BJ (cell line): ENCODE measurements at regions not wholly inside any gene's neighbourhood (a gene's known extent, or its start where the extent isn't known, plus 50 kb on each side); places are given as distances from the start of the nearest gene placed in this dataset.

Experiments
- CTCF ChIA-PET: fragments of 350-600 bp; formaldehyde crosslinking; extraction: SDS; loops from one replicate; lab custom pipeline; 2021; ENCODE audit warnings: antibody characterized with exemption, inconsistent platforms; lab: Yijun Ruan, JAX
- POLR2A ChIA-PET: fragments of 300-600 bp; sonication (Branson Sonifier 250); formaldehyde crosslinking; extraction: SDS; loops from one replicate; lab custom pipeline; 2021; ENCODE audit warnings: antibody characterized with exemption; lab: Charles Lee
- DNase-seq: peaks from one replicate; pipeline ENCODE4 v3.0.0-alpha.2; 2011; ENCODE audit warnings: low read depth
- H3K27me3 ChIP-seq: 2 replicates; pipeline ENCODE4 v1.6.0; 2011; ENCODE audit warnings: low read length; ENCODE audit not compliant: control insufficient read depth, insufficient read depth
- H3K36me3 ChIP-seq: 2 replicates; pipeline ENCODE4 v1.5.1; 2011; ENCODE audit warnings: low read length; ENCODE audit not compliant: control insufficient read depth, insufficient read depth
- H3K4me3 ChIP-seq: 2 replicates; pipeline ENCODE4 v1.5.1; 2011; ENCODE audit warnings: low read depth, mild to moderate bottlenecking, control low read depth, low read length
- CTCF ChIP-seq: IDR thresholded peaks from 2 replicates; pipeline ENCODE4 v1.5.1; 2011; ENCODE audit warnings: low read depth, mild to moderate bottlenecking, control low read depth, inconsistent platforms, low read length, moderate library complexity; ENCODE audit not compliant: insufficient read depth

GRCh38 chr2:228344531-228344930 lies 163.0 kb upstream of the SPHKAP start:
- POLR2A ChIA-PET: no interaction called here
- H3K36me3 ChIP-seq: no peaks in the 10 kb centered on the region
- DNase-seq: no peak
- no peak overlapping the region for H3K4me3 ChIP-seq
- CTCF ChIA-PET: no interaction called here
- H3K27me3 ChIP-seq: no peaks in the 10 kb centered on the region
- TF ChIP-seq CTCF: no peak

GRCh38 chr2:228339525-228339924 lies 158.0 kb upstream of the SPHKAP start:
- ChIA-PET CTCF (no interaction called here), POLR2A (no interaction called here)
- no peak for TF ChIP-seq CTCF
- DNase-seq: no peak
- Histone ChIP-seq H3K27me3 (no peaks in the 10 kb centered on the region), H3K36me3 (no peaks in the 10 kb centered on the region), H3K4me3 (no peak overlapping the region)

GRCh38 chr2:228334180-228334579 lies 152.7 kb upstream of the SPHKAP start:
- Histone ChIP-seq H3K4me3 (no peak overlapping the region), H3K27me3 (no peaks in the 10 kb centered on the region), H3K36me3 (no peaks in the 10 kb centered on the region)
- POLR2A ChIA-PET: no interaction called here
- CTCF ChIA-PET: no interaction called here
- TF ChIP-seq CTCF: no peak
- DNase-seq: no peak

- CTCF ChIA-PET: no interaction called here
- no peaks in the 10 kb centered on the region for H3K36me3 ChIP-seq
- H3K4me3 ChIP-seq: no peak overlapping the region
- POLR2A ChIA-PET: no interaction called here
- DNase-seq: no peak
- no peak for TF ChIP-seq CTCF
- no peaks in the 10 kb centered on the region for H3K27me3 ChIP-seq
These were observed 147.8 kb upstream of the SPHKAP start for GRCh38 chr2:228329282-228329681.

GRCh38 chr2:228321015-228321414 lies 139.5 kb upstream of the SPHKAP start:
- H3K36me3 ChIP-seq: no peaks in the 10 kb centered on the region
- DNase-seq: no peak
- ChIA-PET POLR2A (no interaction called here), CTCF (no interaction called here)
- H3K27me3 ChIP-seq: no peaks in the 10 kb centered on the region
- no peak for TF ChIP-seq CTCF
- no peak overlapping the region for H3K4me3 ChIP-seq
